Right hindlimb (tissue), 1 donor: ENCODE measurements at regions not wholly inside any gene's neighbourhood (a gene's known extent, or its start where the extent isn't known, plus 50 kb on each side); places are given as distances from the start of the nearest gene placed in this dataset.
A peak's percentile ranks its signal among the peaks of the same experiment; 100 is the strongest.

Experiments used
- DNase-seq: peaks from one replicate; pipeline ENCODE4 v3.0.0-alpha.2; 2018

DNA sequence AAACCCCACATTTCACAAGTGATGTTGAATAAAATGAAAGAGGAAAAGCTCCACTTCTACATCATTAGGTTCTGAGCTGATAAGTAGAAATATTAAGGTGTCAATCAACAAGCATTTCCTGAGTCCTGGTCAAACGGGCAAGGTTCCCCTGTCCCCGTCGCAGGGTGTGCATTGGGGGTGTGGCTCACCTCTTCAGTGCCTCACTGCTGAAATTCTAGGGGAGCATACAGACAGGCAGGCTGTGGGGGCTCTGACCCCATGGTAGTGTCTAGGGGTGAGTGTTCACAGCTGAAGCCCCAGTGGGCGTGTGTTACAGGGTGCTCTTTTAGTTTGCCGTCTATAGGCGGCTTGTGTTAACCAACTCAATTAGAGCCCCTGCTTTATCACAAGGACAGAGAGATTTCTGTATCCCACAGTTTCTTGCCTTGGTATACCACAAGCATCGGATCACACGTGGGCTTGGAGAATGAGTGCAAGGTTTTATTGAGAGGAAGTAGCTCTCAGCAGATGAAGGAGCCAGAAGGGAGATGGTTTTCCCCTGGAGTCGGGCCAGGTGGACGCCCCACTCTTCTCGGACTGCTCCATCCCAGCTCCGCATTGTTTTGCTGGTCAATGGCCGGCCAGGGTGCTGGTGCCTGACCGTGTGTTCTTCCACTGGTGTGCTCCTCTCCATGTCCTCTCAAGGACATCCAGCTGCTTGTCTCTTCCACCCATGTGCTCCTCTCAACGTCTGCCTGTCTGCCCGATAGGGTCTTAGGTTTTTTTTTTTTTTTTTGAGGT, 238.2 kb upstream of the NLRP1 start:
- no peak for DNase-seq

DNA sequence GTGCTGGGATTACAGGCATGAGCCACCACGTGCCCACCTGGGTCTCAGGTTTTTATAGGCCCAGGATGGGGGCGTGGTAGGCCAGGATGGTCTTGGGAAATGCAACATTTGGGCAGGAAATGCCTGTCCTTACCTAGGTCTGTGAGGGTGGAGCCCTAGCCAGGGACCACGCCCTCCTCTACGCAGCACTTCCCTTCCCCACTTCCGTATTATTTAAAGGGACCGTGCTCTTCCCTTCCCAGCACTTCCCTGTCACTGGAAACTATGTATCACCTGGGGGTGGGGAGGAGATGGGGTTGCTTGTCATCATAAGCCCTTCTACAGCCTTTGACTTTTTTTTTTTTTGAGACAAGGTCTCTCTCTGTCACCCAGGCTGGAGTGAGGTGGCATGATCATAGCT, 238.9 kb upstream of the NLRP1 start:
- DNase-seq: no peak

DNA sequence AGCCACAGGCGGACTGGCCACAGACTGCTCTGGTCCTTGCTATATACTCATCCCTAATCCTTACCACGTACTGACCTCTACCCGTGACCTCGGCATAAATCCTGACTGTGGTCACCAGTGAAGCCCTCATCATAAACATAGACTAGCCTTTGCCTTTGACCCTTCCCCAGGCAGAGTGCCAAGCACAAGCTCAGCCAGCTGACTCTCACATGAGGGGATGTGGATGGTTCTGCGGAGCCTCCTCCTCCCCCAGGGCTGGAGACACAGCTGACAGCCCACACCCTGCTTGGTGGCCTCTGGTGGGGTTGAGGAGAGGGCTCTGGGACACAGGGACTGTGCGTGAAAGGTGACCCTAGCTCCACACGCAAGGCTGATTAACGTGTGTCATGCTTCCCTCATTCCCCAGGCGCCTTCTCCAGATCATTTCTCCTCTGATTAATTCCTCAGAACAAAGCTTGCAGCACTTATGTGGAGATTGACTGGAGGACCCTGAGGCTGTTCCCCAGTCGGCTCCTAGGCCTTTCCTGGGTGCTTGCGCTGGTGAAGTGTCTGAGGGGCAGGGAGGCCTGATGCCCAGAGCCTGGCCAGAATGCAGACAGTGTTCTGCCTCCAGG, 241.5 kb upstream of the NLRP1 start:
- DNase-seq: peak; percentile 45

DNA sequence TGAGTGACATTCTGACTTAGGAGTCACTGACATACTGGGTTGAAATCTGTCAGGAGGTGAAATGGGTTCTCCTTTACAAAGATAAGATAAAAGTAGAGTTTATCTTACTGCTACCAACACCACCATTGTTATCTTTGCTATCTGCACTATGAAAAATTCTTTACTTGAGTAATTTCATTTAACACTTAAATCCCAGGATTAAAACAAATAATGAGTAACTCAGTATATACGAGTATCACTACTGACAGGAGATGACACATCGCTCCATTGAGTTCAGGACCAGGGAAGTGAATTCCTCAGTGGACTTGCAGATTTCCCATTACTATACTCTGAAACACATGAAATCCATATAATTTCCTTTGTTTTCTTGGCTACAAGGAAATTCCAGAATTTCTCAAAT, 242.1 kb upstream of the NLRP1 start:
- no peak for DNase-seq

DNA sequence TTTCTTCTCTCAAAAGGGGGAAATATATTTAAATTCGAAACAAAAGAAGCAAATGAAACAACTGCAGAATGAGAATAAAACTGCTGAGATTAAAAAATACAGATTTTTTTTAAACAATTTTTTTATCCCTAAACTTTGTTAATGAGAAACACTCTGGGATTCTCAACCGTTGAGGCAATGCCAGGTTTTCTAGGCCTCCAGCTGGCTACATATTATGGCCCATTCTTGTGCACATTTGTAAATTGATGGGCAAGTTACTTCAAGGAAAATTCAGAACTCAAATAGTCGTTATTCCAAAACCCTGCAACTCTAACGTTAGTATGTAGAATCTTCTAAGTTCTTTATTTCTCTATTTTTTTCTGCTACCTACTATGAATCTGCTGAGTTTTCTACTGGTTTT, 239.3 kb upstream of the WSCD1 start:
- no peak for DNase-seq

DNA sequence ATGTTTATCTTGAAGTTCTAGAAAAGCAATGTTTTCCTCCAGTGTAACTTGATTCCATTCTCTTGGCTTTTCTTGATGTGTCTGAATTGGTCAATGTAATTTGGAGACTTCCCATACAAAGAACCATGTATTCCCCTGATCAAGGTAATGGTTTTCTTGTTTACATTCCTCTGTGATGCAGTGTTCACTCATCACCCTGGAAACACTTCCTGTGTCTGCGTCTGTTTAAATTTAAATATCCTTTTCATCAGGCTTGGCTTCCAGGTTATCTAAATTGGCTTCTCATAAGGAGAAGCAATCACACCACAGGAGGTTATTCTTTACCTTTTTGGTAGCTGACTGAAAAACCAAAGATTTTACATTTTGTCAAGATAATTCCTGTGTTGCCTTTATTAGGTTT, 237.3 kb upstream of the WSCD1 start:
- DNase-seq: no peak

DNA sequence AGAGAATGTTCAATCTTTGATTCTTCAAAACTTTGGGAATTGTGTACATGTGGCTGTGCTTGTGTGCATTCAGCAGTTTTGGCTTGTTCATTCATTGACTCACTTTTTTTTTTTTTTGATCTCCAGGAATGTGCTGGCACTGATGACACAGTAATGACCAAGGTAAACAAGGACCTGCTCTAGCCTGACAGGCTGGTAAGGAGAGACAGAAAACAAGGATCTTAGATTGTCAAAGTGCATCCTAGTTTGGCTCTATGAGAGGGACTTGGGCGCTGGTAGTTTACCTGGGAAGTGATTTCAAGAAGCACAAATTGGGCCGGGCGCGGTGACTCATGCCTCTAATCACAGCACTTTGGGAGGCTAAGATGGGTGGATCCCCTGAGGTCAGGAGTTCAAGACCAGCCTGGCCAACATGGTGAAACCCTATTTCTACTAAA, 233.1 kb upstream of the WSCD1 start:
- no peak for DNase-seq

DNA sequence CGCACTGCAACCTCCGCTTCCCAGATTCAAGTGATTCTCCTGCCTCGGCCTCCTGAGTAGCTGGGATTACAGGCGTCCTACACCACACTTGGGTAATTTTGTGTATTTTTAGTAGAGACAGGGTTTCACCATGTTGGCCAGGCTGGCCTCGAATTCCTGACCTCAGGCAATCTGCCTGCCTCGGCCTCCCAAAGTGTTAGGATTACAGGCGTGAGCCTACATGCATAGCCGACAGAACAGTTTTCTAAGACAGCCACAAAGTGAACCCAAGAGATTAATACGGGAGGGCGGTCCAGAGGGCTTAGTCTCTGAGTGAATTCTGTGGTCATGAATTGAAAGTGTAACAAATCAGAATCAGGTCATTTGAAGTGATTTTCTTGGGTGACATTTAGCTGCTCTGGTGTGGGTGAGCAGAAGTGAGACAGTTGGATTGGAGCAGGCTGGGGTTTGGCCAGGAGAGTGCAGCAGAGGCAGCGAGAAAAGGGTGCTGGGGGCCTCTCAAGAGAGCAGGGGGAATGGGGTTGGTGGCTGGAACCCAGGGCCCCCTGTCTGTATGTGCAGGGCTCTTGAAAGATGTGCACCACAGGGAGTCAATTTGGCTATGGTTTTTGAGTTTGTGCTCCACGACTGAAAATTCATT, 231.4 kb upstream of the WSCD1 start:
- no peak for DNase-seq

DNA sequence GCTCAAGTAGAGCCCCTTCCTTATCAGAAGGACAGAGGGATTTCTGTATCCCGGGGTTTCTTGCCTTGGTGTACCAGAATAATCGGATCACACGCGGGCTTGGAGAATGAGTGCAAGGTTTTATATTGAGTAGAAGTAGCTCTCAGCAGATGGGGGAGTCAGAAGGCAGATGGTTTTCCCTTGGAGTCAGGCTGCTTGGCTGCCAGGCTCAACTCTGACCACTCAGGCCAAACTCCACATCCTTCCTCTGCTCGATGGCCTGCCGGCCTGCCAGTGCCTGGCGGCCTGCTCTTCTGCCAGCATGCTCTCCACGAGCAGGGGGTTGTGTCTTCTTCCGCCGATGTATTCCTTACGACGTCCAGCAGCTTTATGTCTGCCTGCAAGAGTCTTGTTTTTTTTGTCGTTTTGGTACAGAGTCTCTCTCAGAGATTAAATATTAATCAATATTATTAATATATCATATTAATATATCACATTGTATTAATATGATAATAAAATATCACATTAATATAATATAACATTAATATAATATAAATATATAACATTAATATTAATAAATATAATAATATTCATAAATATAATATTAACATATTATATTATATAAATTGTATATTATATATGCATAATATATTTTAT, 229.2 kb upstream of the WSCD1 start:
- no peak for DNase-seq

DNA sequence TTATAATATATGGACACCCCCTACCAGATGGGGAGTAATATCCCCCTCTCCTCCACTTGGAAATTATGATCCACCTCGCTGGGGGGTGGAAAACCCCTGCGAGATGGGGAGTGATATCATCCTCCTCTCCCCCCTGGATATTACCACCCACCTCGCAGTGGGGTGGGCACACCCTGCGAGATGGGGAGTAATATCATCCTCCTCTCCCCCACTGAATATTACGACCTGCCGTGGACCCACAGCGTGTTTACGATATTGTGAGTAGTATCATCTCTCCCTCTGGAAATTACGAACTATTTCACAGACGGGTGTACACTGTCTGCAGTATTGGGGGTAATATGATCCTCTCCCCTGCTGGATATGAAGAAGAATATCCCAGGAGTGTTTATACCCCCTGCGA, 228.3 kb upstream of the WSCD1 start:
- DNase-seq: no peak

DNA sequence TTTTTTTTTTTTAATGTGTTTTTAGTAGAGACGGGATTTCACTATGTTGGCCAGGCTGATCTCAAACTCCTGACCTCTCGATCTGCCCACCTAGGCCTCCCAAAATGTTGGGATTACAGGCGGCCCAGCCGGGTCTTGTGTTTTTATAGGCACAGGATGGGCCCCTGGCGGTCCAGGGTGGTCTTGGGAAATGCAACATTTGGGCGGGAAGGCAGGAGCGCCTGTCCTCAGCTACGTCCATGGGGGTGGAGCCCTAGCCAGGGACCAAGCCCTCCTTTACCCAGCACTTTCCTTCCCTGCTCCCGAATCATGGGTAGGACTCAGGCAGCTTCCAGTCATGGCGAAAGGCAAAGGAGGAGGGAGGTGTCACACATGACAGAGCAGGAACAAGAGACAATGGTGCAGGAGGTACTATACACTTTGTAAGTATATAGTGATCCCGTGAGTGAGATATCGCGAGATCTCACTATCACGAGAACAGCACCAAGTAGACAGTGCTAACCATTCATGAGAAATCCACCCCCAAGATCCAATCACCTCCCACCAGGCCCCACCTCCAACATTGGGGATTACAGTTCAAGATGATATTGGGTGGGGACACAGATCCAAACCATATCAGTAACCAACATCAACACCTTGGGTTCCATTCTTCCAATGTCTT, 226.7 kb upstream of the WSCD1 start:
- DNase-seq: no peak

DNA sequence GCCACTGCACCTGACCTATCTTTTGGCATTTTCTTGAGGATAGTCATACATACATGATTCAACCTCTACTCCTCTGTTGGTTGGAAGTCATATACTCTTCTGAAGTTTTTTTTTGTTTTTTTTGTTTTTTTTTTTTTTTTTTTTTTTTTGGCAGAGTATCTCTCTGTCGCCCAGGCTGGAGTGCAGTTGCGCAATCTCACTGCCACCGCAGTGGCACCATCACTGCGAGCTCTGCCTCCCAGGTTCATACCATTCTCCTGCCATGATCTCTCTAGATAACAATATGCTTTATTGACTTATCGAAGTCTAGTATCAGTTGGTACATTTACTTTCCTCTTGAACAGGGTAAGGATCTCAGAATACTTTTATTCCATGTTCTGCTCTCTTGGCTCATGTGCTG, 224.2 kb upstream of the WSCD1 start:
- no peak for DNase-seq

DNA sequence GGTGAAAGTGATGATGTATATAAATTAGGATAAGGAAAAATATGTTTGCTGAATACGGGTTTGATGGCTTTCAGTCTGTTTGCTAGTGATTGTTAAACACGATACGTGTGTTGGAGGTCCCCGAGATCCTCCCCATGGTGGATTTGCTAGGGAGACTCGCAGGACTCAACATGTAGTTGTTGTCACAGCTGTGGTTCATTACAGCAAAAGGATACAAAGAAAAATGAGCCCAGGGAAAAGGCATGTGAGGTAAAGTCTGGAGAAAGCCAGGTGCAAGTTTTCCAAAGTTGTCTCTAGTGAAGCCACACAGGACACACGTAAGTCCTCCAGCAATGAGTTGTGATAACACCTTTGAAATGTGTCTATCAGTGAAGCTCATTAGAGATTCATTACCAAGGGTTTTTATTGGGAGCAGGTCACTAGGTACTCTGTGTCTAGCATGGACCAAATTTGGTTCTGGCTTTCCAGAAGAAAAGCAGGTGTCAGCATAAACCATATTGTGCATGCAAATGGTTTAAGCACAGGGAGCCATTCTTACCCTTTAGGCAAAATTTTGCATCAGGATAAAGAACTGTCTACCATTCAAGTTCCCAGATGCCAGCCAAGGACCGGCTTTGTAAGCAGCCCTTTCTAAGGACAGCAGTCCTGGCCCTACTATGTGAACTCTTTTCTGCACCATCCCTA, 215.2 kb upstream of the WSCD1 start:
- DNase-seq: no peak

DNA sequence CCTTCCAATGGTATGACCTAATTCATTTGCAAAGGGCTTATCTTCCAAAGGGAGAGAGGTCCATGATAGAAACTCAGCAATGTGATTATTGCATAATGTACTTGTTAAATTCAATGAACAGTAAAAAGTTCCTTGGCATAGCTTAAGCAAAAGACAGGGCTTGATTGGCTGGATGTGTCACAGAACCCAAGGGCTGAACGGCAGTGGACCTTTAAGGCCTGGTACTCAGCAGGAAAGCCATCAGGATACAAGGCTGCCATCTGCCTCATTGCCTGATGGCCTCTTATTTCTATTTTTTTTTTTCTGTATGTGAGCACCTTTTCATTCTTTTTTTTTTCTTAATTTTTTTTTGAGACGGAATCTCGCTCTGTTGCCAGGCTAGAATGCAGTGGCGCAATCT, 208.9 kb upstream of the WSCD1 start:
- no peak for DNase-seq

DNA sequence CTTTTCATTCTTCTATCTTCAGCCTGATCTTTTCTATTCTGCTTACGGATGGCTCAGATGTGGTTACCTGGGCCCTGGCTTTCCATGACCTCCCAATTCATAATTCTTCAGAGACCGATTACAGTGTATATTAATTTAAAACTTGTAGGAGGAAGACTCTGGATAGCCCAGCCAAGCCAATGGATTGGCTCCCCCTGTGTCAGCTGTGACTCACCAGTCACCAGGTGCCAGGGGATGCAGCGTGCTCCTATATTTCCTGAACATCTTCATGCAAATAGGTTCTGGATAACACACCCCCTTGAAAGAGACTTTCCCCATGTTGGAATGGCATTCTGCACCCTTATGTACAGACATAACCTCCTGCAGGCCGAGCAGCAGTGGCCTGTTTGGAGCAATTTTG, 208.3 kb upstream of the WSCD1 start:
- no peak for DNase-seq

DNA sequence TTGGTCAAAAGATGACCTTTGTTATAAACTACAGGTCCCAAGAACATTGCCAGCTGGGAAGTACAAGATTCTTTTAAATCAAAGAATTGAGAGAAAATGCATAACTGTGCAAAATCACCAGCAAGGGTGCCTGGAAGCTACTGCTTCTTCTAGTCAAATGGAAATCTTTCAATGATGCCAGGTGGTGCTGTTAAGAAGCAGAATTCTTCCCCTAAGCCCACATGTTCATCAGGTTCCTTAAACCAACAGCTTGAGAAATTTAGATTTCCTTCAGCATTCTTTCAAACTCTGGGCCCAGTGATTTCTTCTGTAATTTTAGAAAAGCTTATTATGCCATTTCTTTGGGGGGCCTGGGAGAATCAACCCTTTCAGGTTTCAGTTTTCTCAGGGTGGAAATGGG, 207.8 kb upstream of the WSCD1 start:
- no peak for DNase-seq

DNA sequence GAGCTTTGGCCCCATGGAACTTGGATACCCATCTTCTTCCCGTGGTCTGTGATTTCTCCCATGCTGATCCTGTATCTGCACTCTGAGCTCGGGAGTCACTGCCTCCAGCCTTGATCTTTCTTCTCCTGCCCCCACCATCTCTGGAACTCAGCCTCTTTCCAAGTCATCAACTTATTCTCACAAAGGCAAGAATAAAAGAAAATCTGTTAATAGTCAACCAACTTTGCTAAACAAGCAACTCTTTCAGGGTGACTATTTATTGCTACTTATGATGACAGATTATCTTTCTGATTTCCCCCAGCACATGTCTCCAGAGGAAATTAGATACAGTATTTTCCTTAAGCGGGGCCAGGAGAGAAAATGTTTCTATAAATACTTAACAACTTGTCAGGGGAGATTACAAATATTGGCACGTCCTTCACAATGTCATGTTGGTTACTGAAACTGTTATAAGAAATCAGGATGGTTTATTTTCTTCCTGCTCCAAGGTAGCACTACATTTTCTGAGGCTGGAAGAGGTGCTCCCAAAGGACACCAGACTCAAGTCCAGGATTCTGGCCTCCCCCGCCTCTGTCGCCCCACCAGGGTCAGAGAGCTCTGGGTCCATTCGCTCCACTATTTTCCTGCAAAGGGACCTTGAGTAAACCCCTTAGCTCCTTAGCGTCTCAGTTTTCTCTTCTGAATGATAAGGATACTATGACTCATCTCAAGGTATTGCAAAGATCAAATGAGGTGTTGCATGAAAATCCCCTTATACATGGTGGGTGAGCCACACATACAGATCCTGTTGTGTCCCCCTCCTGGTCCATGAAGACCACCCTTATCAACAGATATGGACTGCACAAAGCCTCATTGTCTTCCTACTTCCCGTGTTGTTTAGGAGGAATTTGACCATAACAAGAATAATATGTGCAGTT, 205.2 kb upstream of the WSCD1 start:
- no peak for DNase-seq

DNA sequence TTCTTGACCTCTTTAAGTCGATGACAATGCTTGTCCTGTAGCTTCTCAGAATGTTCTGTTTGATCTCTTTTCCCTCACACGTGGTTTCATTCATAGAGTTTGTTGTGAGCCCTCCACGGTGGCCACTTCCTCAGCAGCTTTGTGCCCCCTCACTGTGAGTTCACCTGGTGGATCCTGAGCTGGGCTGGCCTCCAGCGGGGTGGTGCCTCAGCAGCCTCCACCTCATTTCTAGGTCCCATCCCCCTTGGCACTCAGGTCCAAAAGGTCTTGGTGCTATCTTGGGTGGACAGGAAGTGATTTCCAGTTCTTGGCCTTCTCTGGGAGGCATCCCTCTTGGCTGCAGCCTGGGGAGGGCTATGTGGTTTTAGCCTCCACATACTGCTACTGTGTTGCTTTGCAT, 203.2 kb upstream of the WSCD1 start:
- no peak for DNase-seq

DNA sequence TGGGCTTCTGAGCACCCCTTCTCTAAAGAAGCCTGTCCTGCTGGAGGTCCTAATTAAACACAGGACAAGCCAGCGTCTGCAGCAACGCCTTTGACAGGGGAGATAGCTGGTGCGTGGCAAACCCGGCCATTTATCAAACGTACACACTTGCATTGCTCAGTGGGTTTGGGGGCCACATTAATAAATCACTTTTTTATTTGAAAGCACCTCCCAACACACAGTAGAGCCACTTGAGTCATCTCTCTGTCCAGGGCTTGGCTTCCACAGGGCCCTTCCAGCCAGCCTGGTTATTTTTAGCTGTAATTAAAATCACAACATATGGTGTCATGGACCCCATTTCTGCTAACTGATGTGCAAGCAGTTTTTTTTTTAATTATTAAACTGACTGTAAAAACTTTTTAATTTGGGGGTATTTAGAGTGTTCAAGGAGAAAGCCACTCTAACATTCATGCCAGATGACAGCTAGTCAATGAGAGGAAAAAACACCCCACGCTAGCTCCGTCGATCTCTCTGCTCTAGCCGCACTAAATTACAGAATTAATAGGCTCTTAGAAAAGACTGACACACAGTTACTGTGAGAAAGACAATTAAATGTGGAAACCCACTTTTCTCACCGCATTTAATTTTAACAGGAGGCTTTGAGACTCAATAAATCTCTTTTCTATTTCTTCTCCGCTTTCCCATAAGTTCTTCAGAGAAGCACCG, 201.0 kb upstream of the WSCD1 start:
- no peak for DNase-seq

DNA sequence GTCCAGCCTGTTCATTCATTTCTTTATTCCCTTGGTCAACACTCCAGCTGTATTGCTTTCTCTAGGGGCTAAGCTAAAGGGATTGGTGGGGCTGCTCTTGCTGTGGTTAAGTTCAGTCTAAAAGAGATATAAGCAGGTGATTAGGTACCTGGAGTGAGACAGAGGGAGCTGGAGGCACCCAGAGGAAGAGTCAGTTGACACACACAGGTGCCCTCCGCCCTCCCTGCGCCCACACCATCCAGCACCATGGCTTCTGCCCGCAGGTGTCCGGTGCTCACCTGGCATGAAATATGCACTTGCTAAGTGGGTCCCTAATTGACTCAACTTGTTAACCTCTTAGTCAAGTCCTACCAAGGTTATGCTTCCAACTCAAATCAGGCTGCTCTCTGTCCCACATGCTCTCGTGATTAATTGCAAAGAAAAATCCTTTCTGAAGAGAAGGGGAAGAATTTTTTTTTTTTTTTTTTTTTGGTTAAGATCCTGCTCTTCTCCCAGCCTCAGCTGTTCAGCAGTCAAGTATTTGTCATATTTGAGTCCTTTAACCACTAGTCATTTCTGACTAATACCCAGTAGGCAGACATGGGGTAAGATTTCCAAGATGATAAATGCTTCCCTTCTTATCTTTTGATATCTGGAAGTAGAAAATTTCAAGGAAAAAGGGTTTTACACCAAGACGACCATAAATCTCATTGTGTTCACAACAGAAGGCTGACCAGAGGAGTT, 199.8 kb upstream of the WSCD1 start:
- no peak for DNase-seq
